ENCODE measurements at regions not wholly inside any gene's neighbourhood (a gene's known extent, or its start where the extent isn't known, plus 50 kb on each side); places are given as distances from the start of the nearest gene placed in this dataset.

DNA sequence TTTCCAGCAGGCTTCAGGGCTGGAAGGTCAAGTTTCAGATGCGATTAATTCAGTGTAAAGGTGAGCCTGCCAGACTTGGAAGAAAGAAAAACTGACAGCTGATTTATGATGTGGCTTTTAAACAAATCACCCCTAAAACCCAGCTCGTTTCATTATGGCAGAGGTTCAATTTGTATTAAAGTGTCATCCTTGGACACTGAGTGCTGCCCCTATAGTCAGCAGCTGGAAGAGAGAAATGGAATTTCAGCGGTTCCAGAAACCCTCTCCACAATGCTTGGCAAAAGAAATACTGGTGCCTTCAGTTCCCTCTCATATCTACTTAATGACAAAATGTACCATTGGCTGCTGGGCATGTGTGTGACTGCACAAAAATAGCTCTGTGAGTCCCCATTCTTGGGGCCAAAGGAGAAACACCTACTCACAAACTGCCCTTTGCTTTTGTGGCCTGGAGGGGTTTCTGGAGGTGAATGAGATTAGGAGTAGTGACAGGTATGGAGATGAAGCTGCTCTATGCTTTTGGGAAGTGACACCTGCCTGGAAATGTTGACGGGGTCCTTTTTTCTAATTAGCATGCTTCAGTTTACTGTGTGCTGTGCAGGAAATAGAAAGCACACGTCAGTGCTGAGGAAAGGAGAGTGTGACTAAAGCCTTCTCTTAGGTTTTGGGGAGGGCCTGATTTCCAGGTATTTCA, 95.1 kb upstream of the TSPAN2 start:
- Histone ChIP-seq H3K23ac (ENCODE audit: insufficient read length, low read depth, low read length) (no peak overlapping the region), H3K56ac (ENCODE audit: insufficient read length, low read depth, low read length) (no peak overlapping the region), H3K79me2 (ENCODE audit: insufficient read depth, low read length) (no peaks in the 10 kb centered on the region), H3K27me3 (ENCODE audit: insufficient read depth, low read length) (no peaks in the 10 kb centered on the region), H3K4me1 (ENCODE audit: insufficient read depth, low read length) (no peaks in the 10 kb centered on the region), H4K8ac (replicated peaks; ENCODE audit: insufficient read length, low read depth, low read length) (no peak overlapping the region), H4K5ac (ENCODE audit: insufficient read length, low read depth, low read length) (no peak overlapping the region), H2AK5ac (ENCODE audit: insufficient read length, low read length) (no peak overlapping the region), H3K14ac (ENCODE audit: insufficient read depth, low read length) (no peak overlapping the region), H3K27ac (ENCODE audit: insufficient read length, low read depth, low read length) (no peak overlapping the region), H3K4me2 (ENCODE audit: insufficient read depth, insufficient read length, low read length) (no peak overlapping the region), H4K20me1 (ENCODE audit: control insufficient read depth, insufficient read depth, insufficient read length) (no peaks in the 10 kb centered on the region), H2AFZ (ENCODE audit: low read length) (no peak overlapping the region), H3K18ac (ENCODE audit: insufficient read length, low read depth, low read length) (no peak overlapping the region), H2BK15ac (ENCODE audit: low read depth, low read length) (no peak overlapping the region), H3K23me2 (ENCODE audit: insufficient read length, low read depth, low read length, poor library complexity, severe bottlenecking) (no peaks in the 10 kb centered on the region), H2BK5ac (ENCODE audit: insufficient read length, low read length) (no peak overlapping the region), H4K91ac (ENCODE audit: insufficient read length, low read depth, low read length) (no peak overlapping the region), H2BK20ac (ENCODE audit: low read depth, low read length, poor library complexity, severe bottlenecking) (no peak overlapping the region), H3K9me3 (ENCODE audit: control insufficient read depth, low read depth, low read length) (no peaks in the 10 kb centered on the region), H2BK120ac (ENCODE audit: low read depth, low read length, poor library complexity, severe bottlenecking) (no peak overlapping the region), H3K4ac (ENCODE audit: low read depth, low read length) (no peak overlapping the region), H2BK12ac (ENCODE audit: insufficient read length, low read depth, low read length) (no peak overlapping the region), H3K9ac (ENCODE audit: extremely low read depth, insufficient read length, low read length) (no peak overlapping the region), H3T11ph (ENCODE audit: low read length) (no peak overlapping the region), H3K79me1 (ENCODE audit: insufficient read depth, low read depth, low read length, poor library complexity, severe bottlenecking) (no peaks in the 10 kb centered on the region)
- H3K27me3 Mint-ChIP-seq (ENCODE audit: low read depth): no peaks in the 10 kb centered on the region
- H3K36me3 Mint-ChIP-seq (ENCODE audit: insufficient read depth in 1 of 3, low read depth in 3 of 3): no peaks in the 10 kb centered on the region
- DNase-seq: no peak
- H3K27ac Mint-ChIP-seq: no peak overlapping the region
- H3K9me3 Mint-ChIP-seq: no peaks in the 10 kb centered on the region
- TF ChIP-seq, protein P1, sequence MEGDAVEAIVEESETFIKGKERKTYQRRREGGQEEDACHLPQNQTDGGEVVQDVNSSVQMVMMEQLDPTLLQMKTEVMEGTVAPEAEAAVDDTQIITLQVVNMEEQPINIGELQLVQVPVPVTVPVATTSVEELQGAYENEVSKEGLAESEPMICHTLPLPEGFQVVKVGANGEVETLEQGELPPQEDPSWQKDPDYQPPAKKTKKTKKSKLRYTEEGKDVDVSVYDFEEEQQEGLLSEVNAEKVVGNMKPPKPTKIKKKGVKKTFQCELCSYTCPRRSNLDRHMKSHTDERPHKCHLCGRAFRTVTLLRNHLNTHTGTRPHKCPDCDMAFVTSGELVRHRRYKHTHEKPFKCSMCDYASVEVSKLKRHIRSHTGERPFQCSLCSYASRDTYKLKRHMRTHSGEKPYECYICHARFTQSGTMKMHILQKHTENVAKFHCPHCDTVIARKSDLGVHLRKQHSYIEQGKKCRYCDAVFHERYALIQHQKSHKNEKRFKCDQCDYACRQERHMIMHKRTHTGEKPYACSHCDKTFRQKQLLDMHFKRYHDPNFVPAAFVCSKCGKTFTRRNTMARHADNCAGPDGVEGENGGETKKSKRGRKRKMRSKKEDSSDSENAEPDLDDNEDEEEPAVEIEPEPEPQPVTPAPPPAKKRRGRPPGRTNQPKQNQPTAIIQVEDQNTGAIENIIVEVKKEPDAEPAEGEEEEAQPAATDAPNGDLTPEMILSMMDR (conservative IDR thresholded peaks at IDR 0.05): no peak
- no CpG with 5 or more reads among the region's 5 CpGs for WGBS (ENCODE audit: extremely low coverage, insufficient read length, low lambda C conversion rate)
- no peak overlapping the region for H3K4me3 Mint-ChIP-seq
- H3K4me1 Mint-ChIP-seq: peaks cover 5 to 6% of the 10 kb centered on the region in 2 experiments; a peak in 2 of 4 replicates
